K562 (cell line): ENCODE measurements at regions not wholly inside any gene's neighbourhood (a gene's known extent, or its start where the extent isn't known, plus 50 kb on each side); places are given as distances from the start of the nearest gene placed in this dataset.

Source experiments
- AFF1 ChIP-seq, 2 experiments: fragments of 450-650 bp; IDR thresholded peaks; 2 replicates each; pipeline ENCODE4 v1.6.1; 2018; ENCODE audit warnings: mild to moderate bottlenecking in 2 of 2, low read depth in 1 of 2; ENCODE audit not compliant: partially characterized antibody in 2 of 2
- CBFA2T3 ChIP-seq: fragments of 450-650 bp; IDR thresholded peaks from 2 replicates; pipeline ENCODE4 v1.6.1; 2017
- IRF9 ChIP-seq: fragments of 450-650 bp; IDR thresholded peaks from 2 replicates; pipeline ENCODE4 v1.6.1; 2016; ENCODE audit warnings: missing biosample characterization, missing genetic modification characterization
- MBD2 ChIP-seq: sonication (generic); IDR thresholded peaks from 2 replicates; pipeline ENCODE4 v1.6.1; 2016; ENCODE audit warnings: low read depth, borderline replicate concordance
- NR2F6 ChIP-seq: fragments of 450-650 bp; formaldehyde crosslinking; IDR thresholded peaks from 2 replicates; pipeline ENCODE4 v1.4.0; 2020; ENCODE audit warnings: mild to moderate bottlenecking
- STAT5A ChIP-seq: IDR thresholded peaks from 2 replicates; pipeline ENCODE4 v1.6.1; 2012; ENCODE audit warnings: low read length, inconsistent platforms, borderline replicate concordance
- ZBTB1 ChIP-seq: sonication (generic); formaldehyde crosslinking; IDR thresholded peaks from 2 replicates; pipeline ENCODE4 v1.8.1; 2023; ENCODE audit warnings: missing genetic modification reagents, low read depth, mild to moderate bottlenecking, borderline replicate concordance
- ZNF77 ChIP-seq: fragments of 250-450 bp; sonication (Bioruptor Pico); IDR thresholded peaks from 2 replicates; pipeline ENCODE4 v1.5.0; 2020
- ZNF830 ChIP-seq: fragments of 250-450 bp; sonication (Bioruptor Pico); IDR thresholded peaks from 2 replicates; pipeline ENCODE4 v1.5.0; 2021; ENCODE audit warnings: mild to moderate bottlenecking
- TF ChIP-seq, protein P1 (sequence below): fragments of 450-650 bp; formaldehyde crosslinking; IDR thresholded peaks from 2 replicates; pipeline ENCODE4 v1.4.0; 2022; ENCODE audit warnings: missing genetic modification characterization
- TF ChIP-seq, protein P2 (sequence below), 2 experiments: fragments of 450-650 bp; IDR thresholded peaks; 2 replicates each; pipeline ENCODE4 v1.6.1; 2016; ENCODE audit warnings: mild to moderate bottlenecking in 2 of 2, borderline replicate concordance in 1 of 2, low read depth in 1 of 2, moderate library complexity in 1 of 2
- TF ChIP-seq, protein P3 (sequence below): fragments of 450-650 bp; formaldehyde crosslinking; IDR thresholded peaks from 2 replicates; pipeline ENCODE4 v1.4.0; 2022; ENCODE audit warnings: mild to moderate bottlenecking, moderate library complexity

GRCh38 chr18:29596959-29597358 lies 1420.0 kb upstream of the CDH2 start (continued):
- TF ChIP-seq AFF1 (IDR thresholded peaks at IDR 0.05; ENCODE audit: low read depth in 1 of 2, partially characterized antibody in 2 of 2) (no peak), ZBTB1 (CRISPR knock-in tag) (no peak), ZNF830 (CRISPR knock-in tag) (no peak), STAT5A (no peak), ZNF77 (CRISPR knock-in tag) (no peak), CBFA2T3 (no peak), NR2F6 (no peak), IRF9 (no peak), MBD2 (no peak)
- TF ChIP-seq, protein P1, sequence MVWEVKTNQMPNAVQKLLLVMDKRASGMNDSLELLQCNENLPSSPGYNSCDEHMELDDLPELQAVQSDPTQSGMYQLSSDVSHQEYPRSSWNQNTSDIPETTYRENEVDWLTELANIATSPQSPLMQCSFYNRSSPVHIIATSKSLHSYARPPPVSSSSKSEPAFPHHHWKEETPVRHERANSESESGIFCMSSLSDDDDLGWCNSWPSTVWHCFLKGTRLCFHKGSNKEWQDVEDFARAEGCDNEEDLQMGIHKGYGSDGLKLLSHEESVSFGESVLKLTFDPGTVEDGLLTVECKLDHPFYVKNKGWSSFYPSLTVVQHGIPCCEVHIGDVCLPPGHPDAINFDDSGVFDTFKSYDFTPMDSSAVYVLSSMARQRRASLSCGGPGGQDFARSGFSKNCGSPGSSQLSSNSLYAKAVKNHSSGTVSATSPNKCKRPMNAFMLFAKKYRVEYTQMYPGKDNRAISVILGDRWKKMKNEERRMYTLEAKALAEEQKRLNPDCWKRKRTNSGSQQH (CRISPR knock-in tag) = no peak
- TF ChIP-seq, protein P2, sequence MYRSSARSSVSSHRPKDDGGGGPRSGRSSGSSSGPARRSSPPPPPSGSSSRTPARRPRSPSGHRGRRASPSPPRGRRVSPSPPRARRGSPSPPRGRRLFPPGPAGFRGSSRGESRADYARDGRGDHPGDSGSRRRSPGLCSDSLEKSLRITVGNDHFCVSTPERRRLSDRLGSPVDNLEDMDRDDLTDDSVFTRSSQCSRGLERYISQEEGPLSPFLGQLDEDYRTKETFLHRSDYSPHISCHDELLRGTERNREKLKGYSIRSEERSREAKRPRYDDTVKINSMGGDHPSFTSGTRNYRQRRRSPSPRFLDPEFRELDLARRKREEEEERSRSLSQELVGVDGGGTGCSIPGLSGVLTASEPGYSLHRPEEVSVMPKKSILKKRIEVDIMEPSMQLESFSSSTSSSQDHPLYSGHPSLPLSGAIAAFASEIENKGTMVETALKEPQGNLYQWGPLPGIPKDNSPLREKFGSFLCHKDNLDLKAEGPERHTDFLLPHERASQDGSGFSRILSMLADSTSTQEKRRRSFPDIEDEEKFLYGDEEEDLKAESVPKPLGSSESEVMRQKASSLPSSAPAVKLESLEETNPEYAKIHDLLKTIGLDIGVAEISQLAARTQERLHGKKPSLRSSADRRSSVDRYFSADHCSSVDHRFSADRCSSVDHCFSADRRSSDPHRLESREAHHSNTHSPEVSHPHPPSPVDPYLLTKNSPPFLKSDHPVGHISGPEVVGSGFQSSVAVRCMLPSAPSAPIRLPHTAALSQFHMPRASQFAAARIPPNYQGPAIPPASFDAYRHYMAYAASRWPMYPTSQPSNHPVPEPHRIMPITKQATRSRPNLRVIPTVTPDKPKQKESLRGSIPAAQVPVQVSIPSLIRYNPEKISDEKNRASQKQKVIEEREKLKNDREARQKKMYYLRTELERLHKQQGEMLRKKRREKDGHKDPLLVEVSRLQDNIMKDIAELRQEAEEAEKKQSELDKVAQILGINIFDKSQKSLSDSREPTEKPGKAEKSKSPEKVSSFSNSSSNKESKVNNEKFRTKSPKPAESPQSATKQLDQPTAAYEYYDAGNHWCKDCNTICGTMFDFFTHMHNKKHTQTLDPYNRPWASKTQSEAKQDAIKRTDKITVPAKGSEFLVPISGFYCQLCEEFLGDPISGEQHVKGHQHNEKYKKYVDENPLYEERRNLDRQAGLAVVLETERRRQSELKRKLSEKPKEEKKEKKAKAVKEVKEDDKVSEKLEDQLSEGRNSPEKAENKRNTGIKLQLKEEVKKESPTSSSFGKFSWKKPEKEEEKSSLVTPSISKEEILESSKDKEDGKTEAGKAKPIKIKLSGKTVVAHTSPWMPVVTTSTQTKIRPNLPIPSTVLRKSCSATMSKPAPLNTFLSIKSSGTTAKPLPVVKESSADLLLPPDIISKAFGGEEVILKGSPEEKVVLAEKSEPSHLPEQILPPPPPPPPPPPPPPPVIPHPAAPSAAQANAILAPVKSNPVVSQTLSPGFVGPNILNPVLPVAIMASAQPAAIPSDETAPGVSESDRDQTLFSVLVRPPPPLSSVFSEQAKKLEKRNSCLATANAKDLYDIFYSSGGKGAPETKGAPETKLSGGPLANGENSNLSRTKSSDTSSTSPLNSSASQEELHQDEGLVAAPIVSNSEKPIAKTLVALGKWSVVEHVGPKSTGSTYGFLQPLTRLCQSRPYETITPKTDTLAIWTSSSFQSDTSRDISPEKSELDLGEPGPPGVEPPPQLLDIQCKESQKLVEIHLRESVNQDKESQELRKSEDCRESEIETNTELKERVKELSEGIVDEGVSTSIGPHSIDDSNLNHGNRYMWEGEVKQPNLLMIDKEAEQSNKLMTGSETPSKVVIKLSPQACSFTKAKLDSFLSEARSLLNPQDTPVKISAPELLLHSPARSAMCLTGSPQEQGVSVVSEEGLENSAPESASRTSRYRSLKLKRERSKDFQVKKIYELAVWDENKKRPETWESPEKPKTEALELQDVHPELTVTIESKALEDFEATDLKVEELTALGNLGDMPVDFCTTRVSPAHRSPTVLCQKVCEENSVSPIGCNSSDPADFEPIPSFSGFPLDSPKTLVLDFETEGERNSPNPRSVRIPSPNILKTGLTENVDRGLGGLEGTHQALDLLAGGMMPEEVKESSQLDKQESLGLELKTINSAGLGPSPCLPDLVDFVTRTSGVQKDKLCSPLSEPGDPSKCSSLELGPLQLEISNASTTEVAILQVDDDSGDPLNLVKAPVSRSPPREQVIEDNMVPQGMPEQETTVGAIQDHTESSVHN (IDR thresholded peaks at IDR 0.05; ENCODE audit: borderline replicate concordance in 1 of 2, low read depth in 1 of 2) = no peak
- TF ChIP-seq, protein P3, sequence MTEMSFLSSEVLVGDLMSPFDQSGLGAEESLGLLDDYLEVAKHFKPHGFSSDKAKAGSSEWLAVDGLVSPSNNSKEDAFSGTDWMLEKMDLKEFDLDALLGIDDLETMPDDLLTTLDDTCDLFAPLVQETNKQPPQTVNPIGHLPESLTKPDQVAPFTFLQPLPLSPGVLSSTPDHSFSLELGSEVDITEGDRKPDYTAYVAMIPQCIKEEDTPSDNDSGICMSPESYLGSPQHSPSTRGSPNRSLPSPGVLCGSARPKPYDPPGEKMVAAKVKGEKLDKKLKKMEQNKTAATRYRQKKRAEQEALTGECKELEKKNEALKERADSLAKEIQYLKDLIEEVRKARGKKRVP (CRISPR knock-in tag) = no peak
